Tibial nerve (tissue), 4 donors: ENCODE measurements at regions not wholly inside any gene's neighbourhood (a gene's known extent, or its start where the extent isn't known, plus 50 kb on each side); places are given as distances from the start of the nearest gene placed in this dataset.

Experiments used
- DNase-seq, 2 donors: peaks; one replicate each; pipeline ENCODE4 v3.0.0-alpha.2; 2019; ENCODE audit warnings: low spot score in 2 of 2
- H3K27ac ChIP-seq, 4 donors: fragments of 200-600 bp; sonication (generic) in 3 of 4; one replicate each; pipeline ENCODE4 v1.5.1; 2017 to 2019; ENCODE audit warnings: mild to moderate bottlenecking in 1 of 4
- H3K27me3 ChIP-seq, 2 donors: fragments of 200-600 bp; sonication (generic) in 1 of 2; one replicate each; pipeline versions ENCODE4 v1.5.1 to v1.6.0; 2017 to 2019
- H3K36me3 ChIP-seq, 3 donors: fragments of 200-600 bp; sonication (generic); one replicate each; pipeline ENCODE4 v1.5.1; 2018 to 2019
- H3K4me1 ChIP-seq, 4 donors: fragments of 200-600 bp; sonication (generic) in 3 of 4; one replicate each; pipeline ENCODE4 v1.5.1; 2017 to 2019
- H3K4me3 ChIP-seq, 4 donors: fragments of 200-600 bp; sonication (generic) in 3 of 4; one replicate each; pipeline ENCODE4 v1.5.1; 2017 to 2019; ENCODE audit warnings: mild to moderate bottlenecking in 1 of 4, moderate library complexity in 1 of 4
- H3K9me3 ChIP-seq, 4 donors: fragments of 200-600 bp; sonication (generic) in 3 of 4; one replicate each; pipeline ENCODE4 v1.5.1; 2017 to 2019
- EP300 ChIP-seq, 2 donors: sonication (generic); formaldehyde crosslinking; IDR thresholded peaks; one replicate each; pipeline ENCODE4 v1.6.1; 2017; ENCODE audit warnings: antibody characterized with exemption in 2 of 2, mild to moderate bottlenecking in 1 of 2
- POLR2A ChIP-seq, 2 donors: fragments of 450-650 bp; IDR thresholded peaks; one replicate each; pipeline ENCODE4 v1.6.1; 2017; ENCODE audit warnings: antibody characterized with exemption in 2 of 2, mild to moderate bottlenecking in 2 of 2, moderate library complexity in 2 of 2
- WGBS, 2 donors: methylation state at CpG; one replicate each; pipeline ENCODE4 v1.1.5; 2018; 5-methylcytosine and 5-hydroxymethylcytosine counted together
- TF ChIP-seq, protein P1 (sequence below), 5 experiments: fragments of 200-600 bp in 3 of 5; fragments of 450-650 bp in 2 of 5; sonication (generic) in 3 of 5; IDR thresholded peaks; one replicate each; pipeline ENCODE4 v1.5.1; 2016 to 2019; ENCODE audit warnings: antibody characterized with exemption in 5 of 5, mild to moderate bottlenecking in 3 of 5, moderate library complexity in 2 of 5

DNA sequence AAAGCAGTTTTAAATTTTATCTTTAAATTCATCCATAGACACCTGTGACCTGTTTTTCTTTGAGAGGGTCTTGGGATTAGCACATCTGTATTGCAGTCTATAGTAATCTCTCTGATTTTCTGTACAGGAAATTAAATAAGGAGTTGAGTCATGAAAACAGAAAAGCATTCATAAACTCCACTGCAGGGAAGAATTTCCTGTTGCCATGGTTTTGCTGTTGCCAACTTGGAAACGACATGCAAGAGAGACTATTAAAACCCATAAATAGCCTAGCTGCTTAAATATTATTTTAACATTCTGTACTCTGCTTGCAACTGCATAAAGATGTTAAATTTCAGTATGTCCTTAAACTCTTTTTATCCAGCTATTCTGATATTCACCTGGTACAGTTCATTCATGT is 281.0 kb upstream of the RGS6 start:
- peaks cover 0 to 17% (median 4%) of the 10 kb centered on the region in 4 donors for H3K9me3 ChIP-seq
- peaks cover 0 to 17% (median 6%) of the 10 kb centered on the region in 4 donors for H3K4me1 ChIP-seq
- peak in 1 of 2 donors; percentile 17 for DNase-seq
- WGBS, 2 donors: 4 to 17% methylated on average over 1 of the region's 1 CpG
- TF ChIP-seq EP300 (IDR thresholded peaks at IDR 0.05) (no peak), POLR2A (IDR thresholded peaks at IDR 0.05) (no peak)
- TF ChIP-seq, protein P1, sequence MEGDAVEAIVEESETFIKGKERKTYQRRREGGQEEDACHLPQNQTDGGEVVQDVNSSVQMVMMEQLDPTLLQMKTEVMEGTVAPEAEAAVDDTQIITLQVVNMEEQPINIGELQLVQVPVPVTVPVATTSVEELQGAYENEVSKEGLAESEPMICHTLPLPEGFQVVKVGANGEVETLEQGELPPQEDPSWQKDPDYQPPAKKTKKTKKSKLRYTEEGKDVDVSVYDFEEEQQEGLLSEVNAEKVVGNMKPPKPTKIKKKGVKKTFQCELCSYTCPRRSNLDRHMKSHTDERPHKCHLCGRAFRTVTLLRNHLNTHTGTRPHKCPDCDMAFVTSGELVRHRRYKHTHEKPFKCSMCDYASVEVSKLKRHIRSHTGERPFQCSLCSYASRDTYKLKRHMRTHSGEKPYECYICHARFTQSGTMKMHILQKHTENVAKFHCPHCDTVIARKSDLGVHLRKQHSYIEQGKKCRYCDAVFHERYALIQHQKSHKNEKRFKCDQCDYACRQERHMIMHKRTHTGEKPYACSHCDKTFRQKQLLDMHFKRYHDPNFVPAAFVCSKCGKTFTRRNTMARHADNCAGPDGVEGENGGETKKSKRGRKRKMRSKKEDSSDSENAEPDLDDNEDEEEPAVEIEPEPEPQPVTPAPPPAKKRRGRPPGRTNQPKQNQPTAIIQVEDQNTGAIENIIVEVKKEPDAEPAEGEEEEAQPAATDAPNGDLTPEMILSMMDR (IDR thresholded peaks at IDR 0.05): no peak
- peaks cover 0 to 47% (median 0%) of the 10 kb centered on the region in 3 donors for H3K36me3 ChIP-seq
- no peak overlapping the region for H3K4me3 ChIP-seq
- no peaks in the 10 kb centered on the region for H3K27me3 ChIP-seq
- H3K27ac ChIP-seq: peak overlapping the region in 2 of 4 donors; percentile 72 to 81

DNA sequence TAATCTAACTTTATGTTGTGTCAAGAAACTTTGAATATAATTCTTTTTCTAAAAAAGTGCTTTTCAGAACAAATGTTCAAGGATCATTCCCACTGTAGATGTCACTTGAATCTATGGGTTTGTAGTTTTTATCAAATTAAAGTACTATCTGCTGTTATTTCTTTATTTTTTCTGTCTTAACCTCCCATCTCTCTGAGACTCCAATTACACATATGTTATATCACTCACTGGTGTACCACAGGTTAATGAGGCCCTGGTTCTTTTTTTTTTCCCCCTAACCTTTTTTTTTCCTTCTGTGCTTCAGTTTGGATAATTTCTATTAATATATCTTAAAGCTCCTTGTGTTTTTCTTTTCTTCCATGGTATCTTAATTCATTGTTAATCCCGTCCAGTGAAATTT is 279.9 kb upstream of the RGS6 start:
- no peak overlapping the region for H3K4me3 ChIP-seq
- H3K27me3 ChIP-seq: no peaks in the 10 kb centered on the region
- no peak for DNase-seq
- H3K9me3 ChIP-seq: peaks cover 0 to 17% (median 4%) of the 10 kb centered on the region in 4 donors
- H3K36me3 ChIP-seq: peaks cover 0 to 41% (median 0%) of the 10 kb centered on the region in 3 donors
- 98 to 100% methylated on average over 1 of the region's 1 CpG for WGBS, 2 donors
- TF ChIP-seq EP300 (IDR thresholded peaks at IDR 0.05): no peak
- no peak for TF ChIP-seq POLR2A (IDR thresholded peaks at IDR 0.05)
- TF ChIP-seq, protein P1 (IDR thresholded peaks at IDR 0.05): no peak
- peaks cover 0 to 17% (median 6%) of the 10 kb centered on the region in 4 donors for H3K4me1 ChIP-seq
- no peak overlapping the region for H3K27ac ChIP-seq

DNA sequence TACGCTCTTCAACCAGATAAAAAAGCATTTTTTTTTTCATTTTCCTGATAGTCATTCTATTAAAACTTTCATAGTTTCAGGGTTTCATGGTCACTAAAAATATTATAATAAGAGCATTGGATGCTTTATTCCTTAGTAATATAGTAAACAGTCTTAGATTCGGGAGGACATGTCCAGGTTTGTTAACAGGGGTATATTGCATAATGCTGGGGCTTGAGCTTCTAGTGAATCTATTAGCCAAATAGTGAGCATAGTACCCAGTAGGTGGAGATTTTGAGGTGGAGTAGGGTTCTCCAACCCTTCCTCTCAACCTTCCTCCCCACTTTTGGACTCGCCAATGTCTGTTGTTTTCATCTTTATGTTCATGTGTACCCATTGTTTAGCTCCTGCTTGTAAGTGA is 277.4 kb upstream of the RGS6 start:
- H3K4me1 ChIP-seq: peaks cover 0 to 35% (median 8%) of the 10 kb centered on the region in 4 donors
- 97 to 98% methylated on average over 3 of the region's 3 CpGs for WGBS, 2 donors
- H3K9me3 ChIP-seq: peaks cover 0 to 17% (median 4%) of the 10 kb centered on the region in 4 donors
- H3K27me3 ChIP-seq: no peaks in the 10 kb centered on the region
- TF ChIP-seq POLR2A (IDR thresholded peaks at IDR 0.05) (no peak), EP300 (IDR thresholded peaks at IDR 0.05) (no peak)
- TF ChIP-seq, protein P1 (IDR thresholded peaks at IDR 0.05): no peak
- no peak overlapping the region for H3K27ac ChIP-seq
- H3K36me3 ChIP-seq: peaks cover 0 to 38% (median 0%) of the 10 kb centered on the region in 3 donors
- no peak for DNase-seq
- no peak overlapping the region for H3K4me3 ChIP-seq

DNA sequence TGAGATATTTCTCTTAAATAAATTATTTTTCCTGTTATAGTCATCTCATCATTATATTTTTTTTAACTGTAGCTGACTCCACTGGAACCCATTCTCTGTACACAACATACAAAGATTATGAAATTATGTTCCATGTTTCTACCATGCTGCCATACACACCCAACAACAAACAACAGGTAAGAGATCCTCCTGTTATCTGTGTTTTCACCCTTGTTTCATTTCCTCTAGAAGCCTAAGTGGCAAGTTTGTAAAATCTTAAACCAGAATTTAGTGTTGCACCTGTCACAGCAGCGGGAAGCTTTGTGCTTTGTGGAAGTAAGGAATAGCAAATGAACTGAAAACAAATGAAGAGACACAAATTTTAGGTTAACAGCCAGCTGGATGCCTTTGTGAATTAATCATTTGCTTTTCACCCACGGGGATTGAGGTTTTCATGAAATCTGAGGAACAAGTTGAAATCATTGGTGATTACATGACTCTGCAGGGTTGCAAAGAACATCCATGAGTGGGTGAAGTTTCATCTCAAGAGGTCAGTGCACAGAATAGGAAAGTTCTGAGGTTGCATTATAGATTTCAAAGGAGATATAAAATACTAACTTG is 273.9 kb upstream of the RGS6 start:
- no peaks in the 10 kb centered on the region for H3K27me3 ChIP-seq
- H3K9me3 ChIP-seq: peaks cover 0 to 2% (median 0%) of the 10 kb centered on the region in 4 donors
- peaks cover 0 to 37% (median 4%) of the 10 kb centered on the region in 3 donors for H3K36me3 ChIP-seq
- WGBS, 2 donors: 57 to 61% methylated on average over 2 of the region's 2 CpGs
- peaks cover 0 to 25% (median 2%) of the 10 kb centered on the region in 4 donors for H3K4me1 ChIP-seq
- H3K27ac ChIP-seq: no peak overlapping the region
- DNase-seq: peak in 1 of 2 donors; percentile 14
- TF ChIP-seq EP300 (IDR thresholded peaks at IDR 0.05) (no peak), POLR2A (IDR thresholded peaks at IDR 0.05) (no peak)
- TF ChIP-seq, protein P1 (IDR thresholded peaks at IDR 0.05): no peak
- H3K4me3 ChIP-seq: no peak overlapping the region

DNA sequence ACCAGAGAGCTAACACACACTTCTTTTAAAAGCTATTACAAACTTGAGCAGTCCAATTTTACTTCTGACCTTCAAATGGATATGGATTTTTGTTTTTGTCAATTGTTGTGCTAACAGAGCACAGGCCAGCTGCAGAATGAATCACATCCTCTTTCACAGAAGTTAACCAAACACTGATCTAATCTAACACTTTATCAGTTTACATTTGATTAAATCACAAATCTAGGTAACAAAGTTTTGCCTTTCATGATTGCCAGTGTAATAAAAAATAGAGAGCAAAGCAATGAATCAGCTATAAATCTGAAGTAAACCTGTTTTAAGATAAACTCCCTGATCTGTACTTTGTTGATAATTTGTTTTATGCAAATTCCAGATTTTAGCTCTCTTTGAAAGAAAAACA is 273.1 kb upstream of the RGS6 start:
- Histone ChIP-seq H3K27ac (no peak overlapping the region), H3K4me3 (no peak overlapping the region), H3K27me3 (no peaks in the 10 kb centered on the region), H3K36me3 (peaks cover 0 to 29% (median 4%) of the 10 kb centered on the region in 3 donors), H3K4me1 (peaks cover 0 to 25% (median 2%) of the 10 kb centered on the region in 4 donors), H3K9me3 (no peaks in the 10 kb centered on the region)
- TF ChIP-seq POLR2A (IDR thresholded peaks at IDR 0.05): no peak
- no peak for TF ChIP-seq EP300 (IDR thresholded peaks at IDR 0.05)
- TF ChIP-seq, protein P1 (IDR thresholded peaks at IDR 0.05): no peak
- DNase-seq: no peak
